ENCODE measurements at regions not wholly inside any gene's neighbourhood (a gene's known extent, or its start where the extent isn't known, plus 50 kb on each side); places are given as distances from the start of the nearest gene placed in this dataset.

GRCh38 chr12:124395284-124395752, 100.4 kb downstream of the RFLNA start:
- Histone ChIP-seq H2AFZ (ENCODE audit: low read length) (no peak overlapping the region), H4K5ac (ENCODE audit: insufficient read length, low read depth, low read length) (no peak overlapping the region), H3K27me3 (ENCODE audit: insufficient read depth, low read length) (no peaks in the 10 kb centered on the region), H3K23me2 (ENCODE audit: insufficient read length, low read depth, low read length, poor library complexity, severe bottlenecking) (no peaks in the 10 kb centered on the region), H2BK120ac (ENCODE audit: low read depth, low read length, poor library complexity, severe bottlenecking) (no peak overlapping the region), H3K79me2 (ENCODE audit: insufficient read depth, low read length) (no peaks in the 10 kb centered on the region), H3K4me2 (ENCODE audit: insufficient read depth, insufficient read length, low read length) (no peak overlapping the region), H2BK15ac (ENCODE audit: low read depth, low read length) (no peak overlapping the region), H3K14ac (ENCODE audit: insufficient read depth, low read length) (no peak overlapping the region), H3K4me1 (ENCODE audit: insufficient read depth, low read length) (no peaks in the 10 kb centered on the region), H3K27ac (ENCODE audit: insufficient read length, low read depth, low read length) (no peak overlapping the region), H4K8ac (replicated peaks; ENCODE audit: insufficient read length, low read depth, low read length) (no peak overlapping the region), H3K18ac (ENCODE audit: insufficient read length, low read depth, low read length) (no peak overlapping the region), H3K79me1 (ENCODE audit: insufficient read depth, low read depth, low read length, poor library complexity, severe bottlenecking) (no peaks in the 10 kb centered on the region), H3K23ac (ENCODE audit: insufficient read length, low read depth, low read length) (no peak overlapping the region), H3T11ph (ENCODE audit: low read length) (no peak overlapping the region), H2BK20ac (ENCODE audit: low read depth, low read length, poor library complexity, severe bottlenecking) (no peak overlapping the region), H3K9me3 (ENCODE audit: control insufficient read depth, low read depth, low read length) (no peaks in the 10 kb centered on the region), H3K9ac (ENCODE audit: extremely low read depth, insufficient read length, low read length) (no peak overlapping the region), H3K56ac (ENCODE audit: insufficient read length, low read depth, low read length) (no peak overlapping the region), H3K4ac (ENCODE audit: low read depth, low read length) (no peak overlapping the region), H2BK5ac (ENCODE audit: insufficient read length, low read length) (no peak overlapping the region), H4K91ac (ENCODE audit: insufficient read length, low read depth, low read length) (no peak overlapping the region), H2AK5ac (ENCODE audit: insufficient read length, low read length) (no peak overlapping the region), H2BK12ac (ENCODE audit: insufficient read length, low read depth, low read length) (no peak overlapping the region), H4K20me1 (ENCODE audit: control insufficient read depth, insufficient read depth, insufficient read length) (no peaks in the 10 kb centered on the region)
- Mint-ChIP-seq H3K27ac (peak overlapping the region in 1 of 3 experiments; percentile 32; a peak in 2 of 7 replicates), H3K36me3 (ENCODE audit: insufficient read depth in 1 of 3, low read depth in 3 of 3) (peaks cover 14 to 70% (median 45%) of the 10 kb centered on the region in 3 experiments; a peak in 6 of 7 replicates), H3K27me3 (ENCODE audit: low read depth) (no peaks in the 10 kb centered on the region), H3K4me1 (peaks cover 15 to 32% of the 10 kb centered on the region in 2 experiments), H3K9me3 (no peaks in the 10 kb centered on the region), H3K4me3 (no peak overlapping the region)
- TF ChIP-seq, protein P1, sequence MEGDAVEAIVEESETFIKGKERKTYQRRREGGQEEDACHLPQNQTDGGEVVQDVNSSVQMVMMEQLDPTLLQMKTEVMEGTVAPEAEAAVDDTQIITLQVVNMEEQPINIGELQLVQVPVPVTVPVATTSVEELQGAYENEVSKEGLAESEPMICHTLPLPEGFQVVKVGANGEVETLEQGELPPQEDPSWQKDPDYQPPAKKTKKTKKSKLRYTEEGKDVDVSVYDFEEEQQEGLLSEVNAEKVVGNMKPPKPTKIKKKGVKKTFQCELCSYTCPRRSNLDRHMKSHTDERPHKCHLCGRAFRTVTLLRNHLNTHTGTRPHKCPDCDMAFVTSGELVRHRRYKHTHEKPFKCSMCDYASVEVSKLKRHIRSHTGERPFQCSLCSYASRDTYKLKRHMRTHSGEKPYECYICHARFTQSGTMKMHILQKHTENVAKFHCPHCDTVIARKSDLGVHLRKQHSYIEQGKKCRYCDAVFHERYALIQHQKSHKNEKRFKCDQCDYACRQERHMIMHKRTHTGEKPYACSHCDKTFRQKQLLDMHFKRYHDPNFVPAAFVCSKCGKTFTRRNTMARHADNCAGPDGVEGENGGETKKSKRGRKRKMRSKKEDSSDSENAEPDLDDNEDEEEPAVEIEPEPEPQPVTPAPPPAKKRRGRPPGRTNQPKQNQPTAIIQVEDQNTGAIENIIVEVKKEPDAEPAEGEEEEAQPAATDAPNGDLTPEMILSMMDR (conservative IDR thresholded peaks at IDR 0.05), result no peak
- WGBS (ENCODE audit: extremely low coverage, insufficient read length, low lambda C conversion rate), result no CpG with 5 or more reads among the region's 21 CpGs
- no peak for DNase-seq

Measured in H9 (cell line).